AG20443 (cell line): ENCODE measurements at regions not wholly inside any gene's neighbourhood (a gene's known extent, or its start where the extent isn't known, plus 50 kb on each side); places are given as distances from the start of the nearest gene placed in this dataset.
"Not testable (repeated sequence)": the region's sequence is repeated elsewhere in the genome, so short reads cannot be mapped to it uniquely, and the experiment has no call there.

Source experiments
- DNase-seq: peaks from one replicate; pipeline ENCODE4 v3.0.0; 2012; ENCODE audit warnings: low spot score, mixed read lengths

- DNase-seq, result no peak
Observed at GRCh38 chr1:104309673-104310072, 560.0 kb downstream of the AMY1C start.

GRCh38 chr1:104315823-104316222 lies 566.1 kb downstream of the AMY1C start:
- no peak for DNase-seq

- no peak for DNase-seq
Observed at GRCh38 chr1:104322131-104322530, 572.4 kb downstream of the AMY1C start.

GRCh38 chr1:104329278-104329677 lies 579.6 kb downstream of the AMY1C start:
- no peak for DNase-seq

- DNase-seq, result no peak
Observed at GRCh38 chr1:104331763-104332162, 582.1 kb downstream of the AMY1C start.

GRCh38 chr1:104337927-104338326 lies 588.2 kb downstream of the AMY1C start:
- DNase-seq, result not testable (repeated sequence)

- no peak for DNase-seq
Observed at GRCh38 chr1:104341944-104342343, 592.2 kb downstream of the AMY1C start.

GRCh38 chr1:104348277-104348676 lies 598.6 kb downstream of the AMY1C start:
- no peak for DNase-seq

GRCh38 chr1:104353580-104353979 lies 603.9 kb downstream of the AMY1C start:
- DNase-seq, result no peak

- no peak for DNase-seq
Observed at GRCh38 chr1:104358086-104358485, 608.4 kb downstream of the AMY1C start.

- no peak for DNase-seq
Observed at GRCh38 chr1:104358621-104359020, 608.9 kb downstream of the AMY1C start.

GRCh38 chr1:104378414-104378813 lies 628.7 kb downstream of the AMY1C start:
- DNase-seq, result no peak

- DNase-seq, result no peak
Observed at GRCh38 chr1:104380003-104380402, 630.3 kb downstream of the AMY1C start.

- no peak for DNase-seq
Observed at GRCh38 chr1:104387716-104388508, 638.2 kb downstream of the AMY1C start.

- no peak for DNase-seq
Observed at GRCh38 chr1:104392552-104392951, 642.9 kb downstream of the AMY1C start.

GRCh38 chr1:104402178-104402577 lies 652.5 kb downstream of the AMY1C start:
- no peak for DNase-seq

- DNase-seq, result no peak
Observed at GRCh38 chr1:104403883-104404282, 654.2 kb downstream of the AMY1C start.

- DNase-seq, result no peak
Observed at GRCh38 chr1:104406728-104407127, 657.0 kb downstream of the AMY1C start.

GRCh38 chr1:104408268-104408667 lies 658.6 kb downstream of the AMY1C start:
- DNase-seq, result no peak

GRCh38 chr1:104435255-104435654 lies 685.6 kb downstream of the AMY1C start:
- DNase-seq, result no peak

GRCh38 chr1:104440011-104440410 lies 690.3 kb downstream of the AMY1C start:
- DNase-seq, result no peak

- DNase-seq, result no peak
Observed at GRCh38 chr1:104456724-104457123, 707.0 kb downstream of the AMY1C start.

- no peak for DNase-seq
Observed at GRCh38 chr1:104459886-104460285, 710.2 kb downstream of the AMY1C start.

GRCh38 chr1:104460880-104461279 lies 711.2 kb downstream of the AMY1C start:
- DNase-seq, result no peak
